Stomach smooth muscle (tissue), 2 donors: ENCODE measurements at regions not wholly inside any gene's neighbourhood (a gene's known extent, or its start where the extent isn't known, plus 50 kb on each side); places are given as distances from the start of the nearest gene placed in this dataset.

ENCODE experiments used
- H3K27ac ChIP-seq: one replicate; pipeline ENCODE4 v1.7.0; 2013; ENCODE audit warnings: mild to moderate bottlenecking, low read length, inconsistent platforms
- H3K27me3 ChIP-seq, 2 donors: one replicate each; pipeline ENCODE4 v1.7.0; 2013; ENCODE audit warnings: low read length in 2 of 2; ENCODE audit not compliant: insufficient read depth in 2 of 2, control insufficient read depth in 1 of 2
- H3K36me3 ChIP-seq, 2 donors: one replicate each; pipeline ENCODE4 v1.7.0; 2013; ENCODE audit warnings: low read length in 2 of 2; ENCODE audit not compliant: control insufficient read depth in 2 of 2, insufficient read depth in 2 of 2
- H3K4me1 ChIP-seq: one replicate; pipeline ENCODE4 v1.7.0; 2013; ENCODE audit warnings: low read length; ENCODE audit not compliant: control insufficient read depth, insufficient read depth
- H3K4me3 ChIP-seq, 2 donors: one replicate each; pipeline ENCODE4 v1.7.0; 2013; ENCODE audit warnings: low read length in 2 of 2
- H3K9ac ChIP-seq, 2 donors: one replicate each; pipeline ENCODE4 v1.7.0; 2013; ENCODE audit warnings: low read length in 2 of 2, mild to moderate bottlenecking in 1 of 2
- H3K9me3 ChIP-seq, 2 donors: one replicate each; pipeline ENCODE4 v1.7.0; 2013; ENCODE audit warnings: low read length in 2 of 2; ENCODE audit not compliant: control insufficient read depth in 2 of 2
- donor health status: healthy.
- donor health status: Pancreatic carcinoma.

GRCh38 chr2:204335451-204336058, 209.7 kb upstream of the PARD3B start:
- H3K36me3 ChIP-seq: no peaks in the 10 kb centered on the region
- no peak overlapping the region for H3K27ac ChIP-seq
- H3K4me3 ChIP-seq: no peak overlapping the region
- no peaks in the 10 kb centered on the region for H3K27me3 ChIP-seq
- H3K4me1 ChIP-seq: no peaks in the 10 kb centered on the region
- H3K9me3 ChIP-seq: no peaks in the 10 kb centered on the region
- H3K9ac ChIP-seq: no peak overlapping the region

- no peak overlapping the region for H3K9ac ChIP-seq
- no peaks in the 10 kb centered on the region for H3K27me3 ChIP-seq
- no peaks in the 10 kb centered on the region for H3K4me1 ChIP-seq
- no peaks in the 10 kb centered on the region for H3K36me3 ChIP-seq
- no peak overlapping the region for H3K4me3 ChIP-seq
- no peak overlapping the region for H3K27ac ChIP-seq
- no peaks in the 10 kb centered on the region for H3K9me3 ChIP-seq
Observed at GRCh38 chr2:204336153-204336744, 209.0 kb upstream of the PARD3B start.

GRCh38 chr2:204337638-204338037, 207.6 kb upstream of the PARD3B start:
- H3K36me3 ChIP-seq: no peaks in the 10 kb centered on the region
- no peaks in the 10 kb centered on the region for H3K4me1 ChIP-seq
- no peaks in the 10 kb centered on the region for H3K27me3 ChIP-seq
- H3K9ac ChIP-seq: no peak overlapping the region
- no peaks in the 10 kb centered on the region for H3K9me3 ChIP-seq
- H3K27ac ChIP-seq: no peak overlapping the region
- H3K4me3 ChIP-seq: no peak overlapping the region

GRCh38 chr2:204339212-204339715, 206.0 kb upstream of the PARD3B start:
- Histone ChIP-seq H3K9me3 (no peaks in the 10 kb centered on the region), H3K4me3 (no peak overlapping the region), H3K4me1 (no peaks in the 10 kb centered on the region), H3K9ac (no peak overlapping the region), H3K36me3 (no peaks in the 10 kb centered on the region), H3K27me3 (no peaks in the 10 kb centered on the region), H3K27ac (no peak overlapping the region)

GRCh38 chr2:204340511-204340910, 204.8 kb upstream of the PARD3B start:
- Histone ChIP-seq H3K9ac (no peak overlapping the region), H3K4me1 (no peaks in the 10 kb centered on the region), H3K9me3 (no peaks in the 10 kb centered on the region), H3K27ac (no peak overlapping the region), H3K4me3 (no peak overlapping the region), H3K36me3 (no peaks in the 10 kb centered on the region), H3K27me3 (no peaks in the 10 kb centered on the region)

GRCh38 chr2:204341887-204342276, 203.4 kb upstream of the PARD3B start:
- Histone ChIP-seq H3K27me3 (no peaks in the 10 kb centered on the region), H3K4me3 (no peak overlapping the region), H3K9me3 (no peaks in the 10 kb centered on the region), H3K9ac (no peak overlapping the region), H3K36me3 (no peaks in the 10 kb centered on the region), H3K27ac (no peak overlapping the region), H3K4me1 (no peaks in the 10 kb centered on the region)

GRCh38 chr2:204343685-204344084, 201.6 kb upstream of the PARD3B start:
- no peaks in the 10 kb centered on the region for H3K4me1 ChIP-seq
- H3K27ac ChIP-seq: no peak overlapping the region
- no peak overlapping the region for H3K9ac ChIP-seq
- H3K27me3 ChIP-seq: no peaks in the 10 kb centered on the region
- H3K36me3 ChIP-seq: no peaks in the 10 kb centered on the region
- no peaks in the 10 kb centered on the region for H3K9me3 ChIP-seq
- H3K4me3 ChIP-seq: no peak overlapping the region

GRCh38 chr2:204344119-204344518, 201.2 kb upstream of the PARD3B start:
- H3K27ac ChIP-seq: no peak overlapping the region
- H3K9me3 ChIP-seq: no peaks in the 10 kb centered on the region
- H3K4me1 ChIP-seq: no peaks in the 10 kb centered on the region
- no peak overlapping the region for H3K9ac ChIP-seq
- no peak overlapping the region for H3K4me3 ChIP-seq
- no peaks in the 10 kb centered on the region for H3K36me3 ChIP-seq
- H3K27me3 ChIP-seq: no peaks in the 10 kb centered on the region

GRCh38 chr2:204346906-204347305, 198.4 kb upstream of the PARD3B start:
- Histone ChIP-seq H3K27me3 (no peaks in the 10 kb centered on the region), H3K4me3 (no peak overlapping the region), H3K27ac (no peak overlapping the region), H3K4me1 (no peaks in the 10 kb centered on the region), H3K9me3 (no peaks in the 10 kb centered on the region), H3K9ac (no peak overlapping the region), H3K36me3 (no peaks in the 10 kb centered on the region)

GRCh38 chr2:204353823-204354222, 191.5 kb upstream of the PARD3B start:
- Histone ChIP-seq H3K9ac (no peak overlapping the region), H3K4me3 (no peak overlapping the region), H3K27ac (no peak overlapping the region), H3K4me1 (no peaks in the 10 kb centered on the region), H3K9me3 (no peaks in the 10 kb centered on the region), H3K27me3 (no peaks in the 10 kb centered on the region), H3K36me3 (no peaks in the 10 kb centered on the region)

- no peak overlapping the region for H3K9ac ChIP-seq
- no peak overlapping the region for H3K27ac ChIP-seq
- H3K36me3 ChIP-seq: no peaks in the 10 kb centered on the region
- no peaks in the 10 kb centered on the region for H3K9me3 ChIP-seq
- no peaks in the 10 kb centered on the region for H3K27me3 ChIP-seq
- no peak overlapping the region for H3K4me3 ChIP-seq
- no peaks in the 10 kb centered on the region for H3K4me1 ChIP-seq
Observed at GRCh38 chr2:204354442-204354856, 190.8 kb upstream of the PARD3B start.
